Peyer's patch (tissue), 4 donors: ENCODE measurements at regions not wholly inside any gene's neighbourhood (a gene's known extent, or its start where the extent isn't known, plus 50 kb on each side); places are given as distances from the start of the nearest gene placed in this dataset.

Experiments used
- CTCF ChIP-seq, 6 experiments: fragments of 450-650 bp in 4 of 6; fragments of 200-600 bp in 2 of 6; sonication (generic) in 1 of 6; IDR thresholded peaks; one replicate each; pipeline ENCODE4 v1.5.1; 2017 to 2019; ENCODE audit warnings: antibody characterized with exemption in 6 of 6, mild to moderate bottlenecking in 3 of 6, moderate library complexity in 1 of 6
- POLR2A ChIP-seq, 2 donors: fragments of 450-650 bp; IDR thresholded peaks; one replicate each; pipeline ENCODE4 v1.5.1; 2017; ENCODE audit warnings: antibody characterized with exemption in 2 of 2, mild to moderate bottlenecking in 2 of 2, moderate library complexity in 2 of 2

DNA sequence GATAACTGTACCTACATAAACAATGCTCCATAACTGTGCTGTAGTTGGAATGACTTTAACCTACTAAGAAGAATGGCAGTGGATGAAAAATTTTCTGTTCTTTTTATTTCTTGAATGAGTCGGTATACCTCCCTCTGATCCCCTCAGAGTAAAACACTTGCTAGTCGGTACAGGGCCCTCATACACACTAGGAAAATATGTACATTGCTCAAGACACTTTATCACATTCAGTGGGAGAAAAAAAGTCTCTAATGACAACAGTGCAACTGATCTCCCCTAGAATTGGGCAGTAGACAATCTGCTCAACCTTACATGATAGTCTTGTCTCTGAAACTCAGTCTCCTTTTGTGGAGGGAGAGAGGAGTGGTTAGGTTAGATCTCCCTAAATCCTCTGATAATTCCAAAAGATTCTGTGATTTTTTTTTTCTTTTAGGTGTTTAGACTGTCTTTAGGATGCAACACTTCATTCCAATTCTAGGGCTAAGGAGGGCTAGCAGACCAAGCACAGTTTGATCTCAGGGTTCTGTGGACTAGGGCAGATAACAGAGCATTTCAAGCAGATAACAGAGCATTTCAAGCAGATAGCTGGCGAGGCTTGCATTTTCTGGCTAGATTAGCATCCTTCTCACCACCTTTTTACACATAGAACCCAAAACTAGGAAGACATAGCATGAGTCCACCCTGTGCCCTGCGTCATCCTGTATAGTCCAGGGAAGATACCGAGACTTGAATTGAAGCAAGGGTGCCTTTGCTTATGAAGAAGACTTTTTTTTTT lies 100.3 kb upstream of the TNFAIP3 start:
- TF ChIP-seq CTCF (IDR thresholded peaks at IDR 0.05) = no peak
- no peak for TF ChIP-seq POLR2A (IDR thresholded peaks at IDR 0.05)
